Myocyte (in vitro differentiated cells): ENCODE measurements at regions not wholly inside any gene's neighbourhood (a gene's known extent, or its start where the extent isn't known, plus 50 kb on each side); places are given as distances from the start of the nearest gene placed in this dataset.

Source experiments
- DNase-seq: peaks from one replicate; pipeline ENCODE4 v3.0.0-alpha.2; 2012; ENCODE audit warnings: low read depth

- DNase-seq = no peak
Measured at GRCh38 chr7:47148536-47149207, 433.2 kb downstream of the TNS3 start.

DNA sequence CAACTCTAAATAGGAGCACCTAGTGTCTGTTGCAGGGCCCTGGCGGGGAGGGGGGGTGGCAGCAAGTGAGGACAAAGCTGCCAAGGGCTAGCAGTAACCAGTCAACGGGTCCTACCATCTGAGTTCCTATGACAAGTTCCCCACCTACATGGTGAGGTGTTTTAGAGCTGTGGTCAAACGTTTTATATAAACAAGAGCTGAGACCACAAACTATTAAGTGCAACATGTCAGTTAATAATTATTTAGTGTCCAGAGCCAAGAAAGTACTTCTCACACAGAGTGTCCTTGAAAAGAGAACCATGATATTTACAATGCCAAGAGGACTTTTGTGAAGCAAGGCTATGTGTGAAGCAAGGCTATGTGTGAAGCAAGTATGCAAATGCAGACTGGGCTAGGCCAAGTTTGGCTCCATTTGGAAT, 434.7 kb downstream of the TNS3 start:
- no peak for DNase-seq

- no peak for DNase-seq
Measured at GRCh38 chr7:47145982-47146381, 435.9 kb downstream of the TNS3 start.

DNA sequence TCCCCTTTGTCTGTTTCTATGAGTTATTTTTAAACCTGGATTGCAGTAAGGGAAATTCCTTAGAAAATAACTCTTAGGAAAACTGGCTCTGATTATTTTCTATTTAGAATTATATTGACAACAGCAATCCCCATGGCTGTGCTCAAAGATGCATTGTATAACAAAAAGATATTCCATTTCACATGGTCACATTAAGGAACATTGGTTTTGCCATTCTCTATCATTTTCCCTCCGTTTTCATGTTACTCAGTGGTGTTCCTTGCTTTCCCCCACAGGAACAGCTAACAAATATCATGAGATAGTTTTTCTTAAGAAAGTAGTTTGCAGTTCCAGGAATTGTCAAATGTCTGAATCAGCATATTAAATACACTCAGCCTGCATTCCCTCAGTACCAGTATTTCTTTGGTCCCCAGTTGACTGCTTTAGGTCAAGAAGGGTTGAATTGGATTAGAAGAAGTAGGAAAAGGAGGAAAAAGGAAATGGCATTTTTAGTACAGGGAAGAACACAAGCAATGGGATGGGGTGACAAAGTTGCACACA, 436.7 kb downstream of the TNS3 start:
- no peak for DNase-seq

- DNase-seq = peak; percentile 57
Measured at GRCh38 chr7:47143339-47143738, 438.6 kb downstream of the TNS3 start.

DNA sequence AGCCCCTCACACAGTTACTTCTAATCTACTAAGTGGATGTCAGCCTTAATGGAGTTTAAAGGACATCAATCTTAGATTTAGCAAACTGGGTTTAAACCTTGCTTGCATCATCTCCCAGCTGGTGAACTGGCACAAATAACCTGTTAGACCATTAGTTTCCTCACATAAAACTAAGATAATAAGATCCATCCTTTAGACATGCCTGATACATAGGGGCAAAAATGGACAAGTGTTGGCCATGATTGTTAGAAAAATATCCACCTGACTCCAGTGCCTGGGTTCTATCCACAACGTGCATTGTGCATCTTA, 439.1 kb downstream of the TNS3 start:
- no peak for DNase-seq

DNA sequence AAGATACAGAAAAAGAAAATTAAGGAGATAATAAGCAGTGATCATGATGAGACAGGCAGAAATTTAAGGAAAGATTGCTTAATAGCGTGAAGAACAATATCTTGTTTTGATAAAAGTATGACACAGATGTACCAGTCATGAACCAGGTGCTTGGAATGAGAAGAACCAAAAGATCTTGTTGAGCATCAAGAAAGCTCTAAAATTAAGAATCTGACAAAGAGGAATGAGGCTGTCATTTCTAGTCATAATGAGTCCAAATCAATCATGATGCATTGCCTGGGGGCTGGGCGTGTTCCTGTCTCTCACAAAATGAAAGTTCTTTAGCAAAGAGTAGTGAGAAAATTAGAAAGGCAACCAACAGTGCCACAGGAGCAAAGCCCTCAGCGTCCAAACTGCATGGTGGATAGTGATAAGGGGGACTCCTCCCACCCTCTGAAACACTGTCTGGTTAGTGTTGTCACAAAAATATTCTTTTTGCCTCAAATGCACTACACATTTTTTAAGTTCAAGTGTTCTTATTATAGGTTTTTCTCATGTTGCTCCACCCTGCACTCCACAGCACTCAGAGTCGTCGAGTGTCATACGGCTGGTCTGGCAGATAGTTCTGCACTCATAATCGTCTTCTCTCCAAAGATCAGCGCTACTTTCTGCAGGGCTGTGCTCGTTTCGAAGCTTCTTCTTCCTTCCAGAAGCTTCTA, 439.6 kb downstream of the TNS3 start:
- no peak for DNase-seq

- DNase-seq = peak; percentile 30
Measured at GRCh38 chr7:47132471-47132870, 449.4 kb downstream of the TNS3 start.

DNA sequence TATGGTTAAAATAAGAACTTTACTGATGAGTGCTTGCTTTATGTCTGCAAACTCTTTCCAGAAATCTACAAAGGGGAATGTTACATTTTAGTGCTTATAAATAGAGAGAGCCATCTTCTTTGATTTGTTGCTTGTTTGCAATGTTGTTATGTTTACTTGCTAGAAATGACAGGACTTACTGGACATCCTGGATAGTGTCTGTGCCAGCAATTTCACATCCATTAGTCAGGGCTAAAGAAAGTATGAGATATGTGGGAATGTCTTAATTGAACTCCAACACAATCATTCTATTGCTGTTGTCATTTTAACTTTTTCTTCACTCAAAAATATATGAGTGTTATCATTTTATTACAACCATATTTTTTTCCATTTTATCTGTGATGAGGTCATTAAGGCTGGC, 453.2 kb downstream of the TNS3 start:
- DNase-seq = no peak

DNA sequence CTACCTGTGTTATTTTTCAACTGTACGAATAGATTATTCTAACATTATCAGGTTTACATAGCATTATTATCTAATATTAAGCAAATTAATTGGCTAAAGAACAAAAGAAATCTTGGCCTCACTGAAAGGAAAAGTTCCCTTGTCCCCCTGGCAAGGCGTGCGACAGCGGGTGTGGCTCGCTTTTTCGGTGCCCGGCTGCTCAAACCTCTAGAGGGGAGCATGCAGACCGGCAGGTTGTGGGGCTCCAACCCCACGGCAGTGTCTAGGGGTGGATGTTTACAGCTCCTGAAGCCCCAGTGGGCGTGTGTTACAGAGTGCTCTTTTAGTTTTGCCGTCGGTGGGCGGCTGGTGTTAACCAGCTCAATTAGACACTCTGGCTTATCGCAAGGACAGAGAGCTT, 456.4 kb downstream of the TNS3 start:
- no peak for DNase-seq

DNA sequence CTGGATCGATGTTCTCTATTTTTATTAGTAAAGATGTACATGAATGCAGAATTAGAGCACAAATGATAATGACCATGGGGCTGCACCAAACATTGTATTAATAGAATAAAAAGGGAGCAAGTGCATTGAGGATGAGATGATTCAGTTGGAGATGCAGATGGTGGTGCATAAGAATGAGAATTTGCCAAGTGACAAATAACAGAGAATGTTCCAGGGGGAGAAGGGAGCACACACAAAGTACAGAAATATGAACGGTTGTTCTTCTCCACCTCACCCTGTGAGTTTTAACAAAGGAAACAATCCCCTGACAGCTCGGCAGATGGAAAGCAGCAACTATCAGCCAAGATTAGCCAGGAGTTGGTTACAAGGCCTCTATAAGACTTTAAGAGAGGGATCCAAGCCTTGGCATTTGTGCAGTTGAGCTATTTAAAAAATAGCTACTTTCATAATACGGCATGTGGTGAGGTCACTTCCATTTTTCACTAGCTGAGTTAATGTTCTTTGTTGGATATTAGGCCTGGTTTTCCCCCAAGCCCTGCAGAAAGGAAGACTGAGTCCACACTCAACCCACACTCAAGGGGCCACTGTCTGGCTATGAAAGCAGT, 462.5 kb downstream of the TNS3 start:
- no peak for DNase-seq

- DNase-seq = no peak
Measured at GRCh38 chr7:47104206-47104549, 477.7 kb downstream of the TNS3 start.

- no peak for DNase-seq
Measured at GRCh38 chr7:47103498-47104205, 478.3 kb downstream of the TNS3 start.

DNA sequence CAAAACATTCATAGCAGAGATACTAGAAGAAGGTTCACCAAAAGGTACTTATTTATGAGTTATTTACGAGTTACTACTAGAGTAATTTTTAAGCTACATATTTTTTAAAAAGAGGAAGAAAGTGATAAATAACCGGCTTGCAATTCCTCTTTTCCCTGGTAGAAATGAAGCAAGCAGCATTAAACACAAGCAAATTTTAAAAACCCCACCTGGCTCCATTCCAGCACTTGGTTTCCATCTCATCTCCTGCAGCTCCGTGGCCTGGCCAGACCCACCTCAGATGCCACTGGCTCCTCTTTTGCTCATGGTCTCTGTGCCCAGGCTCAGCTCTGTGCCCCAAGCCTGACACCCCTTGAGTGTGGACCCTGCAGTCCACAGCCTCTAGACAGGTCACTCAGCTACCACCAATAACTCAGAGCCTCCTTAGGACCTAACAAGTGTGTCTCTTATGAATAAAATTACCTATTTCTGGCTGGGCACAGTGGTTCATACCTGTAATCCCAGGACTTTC, 479.5 kb downstream of the TNS3 start:
- no peak for DNase-seq

GRCh38 chr7:47100817-47101435, 481.0 kb downstream of the TNS3 start:
- DNase-seq = peak; percentile 67

DNA sequence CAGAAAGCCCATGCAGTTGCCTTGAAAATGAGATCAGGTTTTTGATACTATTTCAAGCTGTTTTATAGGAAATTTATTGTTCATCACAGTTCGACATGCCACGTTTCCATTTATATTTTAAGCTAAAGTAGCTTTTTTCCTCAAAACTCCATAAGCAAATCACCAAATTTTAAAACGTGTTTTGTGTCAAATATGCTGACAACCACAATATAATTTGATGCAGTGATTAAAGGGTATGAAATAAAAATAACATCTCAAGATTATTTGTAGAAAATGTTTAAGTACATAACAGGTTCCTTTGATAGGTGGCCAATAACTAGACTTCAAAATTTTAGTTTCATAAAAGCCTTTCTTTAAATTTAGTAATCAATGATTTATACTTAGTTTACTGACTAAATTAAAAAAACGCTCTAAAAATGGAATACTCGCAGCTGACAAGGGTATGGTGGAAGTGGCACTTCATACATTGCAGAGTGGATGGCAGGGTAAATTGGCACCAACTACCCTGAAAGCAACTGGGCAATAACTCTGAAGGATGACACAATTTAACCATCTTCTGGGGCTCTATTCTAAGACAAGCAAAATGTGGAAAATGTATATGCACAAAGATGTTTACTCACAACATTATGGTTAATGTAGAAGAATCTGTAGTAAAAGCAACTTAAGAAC, 481.6 kb downstream of the TNS3 start:
- DNase-seq = no peak

GRCh38 chr7:47097431-47097830, 484.5 kb downstream of the TNS3 start:
- no peak for DNase-seq

DNA sequence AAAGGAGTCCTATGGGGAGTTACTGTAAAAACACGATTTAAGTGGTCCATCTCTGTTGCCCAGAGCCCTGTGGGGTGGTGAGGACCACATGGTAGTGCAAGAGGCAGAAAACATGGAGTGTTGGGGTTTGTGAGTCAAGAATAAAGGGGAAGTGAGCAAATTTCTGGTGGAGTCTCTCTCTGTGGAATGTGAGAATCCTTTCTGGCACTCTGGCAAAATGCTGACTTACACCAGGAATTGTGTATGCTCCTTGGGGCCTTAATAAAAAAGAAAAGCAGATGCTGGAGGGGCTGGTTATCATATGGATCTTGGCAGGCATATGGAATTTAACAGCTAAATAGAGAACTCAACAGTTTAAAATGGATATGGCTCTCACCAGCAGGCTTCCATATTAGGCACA, 486.0 kb downstream of the TNS3 start:
- DNase-seq = no peak

DNA sequence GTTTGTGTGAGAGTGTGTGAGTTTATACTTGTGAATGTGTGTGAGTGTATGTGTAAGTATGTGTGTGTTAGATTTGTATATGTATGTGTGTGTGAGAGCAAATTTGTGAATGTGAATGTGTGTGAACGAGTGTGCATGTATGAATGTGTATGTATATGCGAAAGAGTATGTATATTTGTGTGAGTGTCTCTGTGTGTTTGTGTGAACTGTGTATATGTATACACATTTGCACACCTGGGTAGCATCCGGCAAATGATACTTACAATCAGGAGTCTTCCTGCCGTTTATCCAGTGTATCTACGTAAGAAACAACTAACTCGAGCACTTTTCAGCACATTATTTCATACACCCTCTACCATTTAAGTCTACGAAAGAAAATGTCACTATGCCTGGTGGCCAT, 487.4 kb downstream of the TNS3 start:
- DNase-seq = no peak

DNA sequence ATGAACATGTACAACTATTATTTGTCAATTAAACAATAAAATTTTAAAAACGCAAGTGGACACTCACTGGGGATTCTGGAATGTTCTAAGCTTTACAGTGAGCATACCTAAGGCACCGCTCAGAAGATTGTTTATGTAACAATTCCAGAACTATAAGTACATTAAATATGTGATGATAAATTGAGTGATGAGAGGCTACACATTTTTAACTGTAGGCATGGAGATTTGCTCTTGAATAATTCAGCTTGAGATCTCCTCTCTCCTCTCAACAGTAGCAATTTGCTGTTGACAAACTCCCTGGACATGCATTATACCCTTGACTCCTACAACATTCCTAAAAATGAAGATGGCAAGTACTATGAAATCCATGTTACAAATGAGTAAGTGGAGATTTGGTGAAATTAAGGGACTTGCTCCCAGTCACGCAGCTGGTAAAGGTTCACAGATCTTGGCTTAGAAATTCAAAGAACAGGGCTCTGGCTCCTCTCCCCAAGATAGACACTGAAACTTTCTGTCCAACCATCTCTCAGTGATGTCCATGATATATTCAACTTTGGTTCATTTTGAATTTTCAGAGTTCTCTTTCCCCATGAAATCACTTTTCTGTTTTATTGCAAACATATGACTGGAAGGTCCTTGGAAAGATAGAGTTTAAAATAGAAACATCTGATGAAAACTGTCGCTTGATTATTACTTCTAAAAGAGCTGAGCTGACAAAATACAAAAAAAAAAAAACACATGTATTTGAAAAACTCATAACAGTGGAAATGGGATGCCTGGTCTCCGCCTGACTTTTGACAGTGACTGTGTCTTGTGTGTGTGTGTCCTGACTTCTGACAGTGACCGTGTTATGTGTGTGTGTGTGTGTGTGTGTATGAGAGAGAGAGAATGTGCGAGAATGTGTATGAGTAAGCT, 488.3 kb downstream of the TNS3 start:
- DNase-seq = no peak
